NCI-H82 treated with DMSO at 0.1 percent for 48 hours (cell line): ENCODE measurements at regions not wholly inside any gene's neighbourhood (a gene's known extent, or its start where the extent isn't known, plus 50 kb on each side); places are given as distances from the start of the nearest gene placed in this dataset.
"Not testable (repeated sequence)": the region's sequence is repeated elsewhere in the genome, so short reads cannot be mapped to it uniquely, and the experiment has no call there.

Experiments used
- DNase-seq: peaks from one replicate; lab custom pipeline; 2025; ENCODE audit not compliant: unreplicated experiment; lab: John Stamatoyannopoulos, UW

DNA sequence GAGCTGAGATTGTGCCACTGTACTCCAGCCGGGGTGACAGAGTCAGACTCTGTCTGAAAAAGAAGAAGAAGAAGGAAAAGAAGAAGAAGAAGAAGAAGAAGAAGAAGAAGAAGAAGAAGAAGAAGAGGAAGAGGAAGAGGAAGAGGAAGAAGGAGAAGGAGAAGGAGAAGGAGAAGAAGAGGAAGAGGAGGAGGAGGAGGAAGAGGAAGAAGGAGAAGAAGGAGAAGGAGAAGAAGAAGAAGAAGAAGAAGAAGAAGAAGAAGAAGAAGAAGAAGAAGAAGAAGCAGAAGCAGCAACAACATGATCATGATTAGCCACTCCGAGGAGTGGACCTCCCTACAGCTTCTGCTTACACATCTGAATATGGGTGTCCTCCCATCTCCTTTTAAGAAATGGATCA, 100.6 kb upstream of the GATA6 start:
- not testable (repeated sequence) for DNase-seq

DNA sequence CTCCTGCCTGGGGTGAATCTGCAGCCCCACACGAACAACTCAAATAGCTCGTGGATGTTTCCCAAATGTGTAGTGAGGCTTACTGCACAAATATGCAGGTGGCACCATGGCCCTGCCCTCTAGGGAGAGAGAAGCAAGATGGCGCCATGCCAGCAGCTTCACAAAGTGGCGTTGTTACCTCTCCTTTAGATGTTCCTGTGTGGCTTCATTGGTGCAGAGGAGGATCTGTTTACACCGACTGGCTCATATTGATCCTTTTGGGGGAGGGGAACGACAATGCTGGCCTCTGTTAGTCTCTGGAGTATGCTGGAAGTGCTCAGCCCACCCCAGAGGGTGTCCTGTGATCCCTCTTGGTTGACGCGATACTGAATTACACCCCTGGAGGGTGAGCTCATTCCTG, 99.5 kb upstream of the GATA6 start:
- DNase-seq, result no peak

DNA sequence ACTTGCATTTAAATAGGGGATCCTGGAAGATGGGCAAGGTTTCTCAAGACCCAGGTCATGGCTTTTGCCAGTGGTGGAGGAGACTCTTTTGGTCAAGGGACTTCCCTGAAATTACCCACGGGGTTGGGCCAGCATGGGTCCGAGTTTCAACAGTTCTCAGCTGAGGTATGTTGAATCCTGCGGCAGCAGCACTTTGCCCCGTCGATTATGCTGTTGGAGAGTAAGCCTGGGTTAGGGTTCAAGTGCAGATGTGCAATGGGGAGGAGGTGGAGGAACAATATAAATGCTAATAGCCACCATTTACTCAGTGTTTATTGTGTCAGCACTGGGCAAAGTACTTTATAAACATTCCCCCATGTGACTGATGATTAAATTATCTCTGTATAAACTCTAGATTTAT, 96.0 kb upstream of the GATA6 start:
- no peak for DNase-seq

DNA sequence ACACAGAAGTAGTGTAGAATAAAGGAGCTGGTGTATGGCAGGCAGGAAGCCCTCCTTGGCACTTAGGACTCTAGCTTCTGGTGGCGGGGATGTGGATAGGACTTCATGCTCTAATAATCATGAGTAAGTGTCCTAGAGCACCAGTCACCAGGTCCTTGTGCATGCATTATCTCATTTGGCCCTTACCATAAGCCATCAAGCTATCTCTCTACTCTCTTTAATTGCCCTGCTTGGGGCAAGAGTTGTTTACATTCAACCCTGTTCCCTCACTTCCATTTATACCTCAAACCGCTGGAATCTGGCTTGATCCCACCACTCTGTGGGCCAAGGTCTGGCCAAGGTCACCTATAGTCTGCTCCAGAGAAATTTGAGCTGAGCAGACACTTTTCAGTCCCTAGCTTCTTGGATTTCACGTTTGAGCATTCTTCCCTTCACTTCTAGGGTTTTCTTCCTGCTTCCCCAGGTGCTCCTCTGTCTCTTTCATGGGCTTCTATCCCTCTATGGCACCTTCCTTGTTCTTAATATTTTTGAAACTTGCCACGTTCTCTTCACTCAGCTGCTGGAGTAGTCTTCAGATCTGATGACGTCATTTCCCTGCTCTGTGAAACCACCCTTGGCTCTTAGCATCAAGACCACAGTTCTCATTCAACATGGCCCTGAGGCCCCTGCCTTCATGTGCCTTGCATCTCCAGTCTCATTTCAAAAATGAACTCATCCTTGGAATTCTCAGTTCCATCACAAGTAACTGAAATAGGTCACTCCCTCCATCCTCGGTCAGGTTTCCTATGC, 94.9 kb upstream of the GATA6 start:
- DNase-seq, result no peak

DNA sequence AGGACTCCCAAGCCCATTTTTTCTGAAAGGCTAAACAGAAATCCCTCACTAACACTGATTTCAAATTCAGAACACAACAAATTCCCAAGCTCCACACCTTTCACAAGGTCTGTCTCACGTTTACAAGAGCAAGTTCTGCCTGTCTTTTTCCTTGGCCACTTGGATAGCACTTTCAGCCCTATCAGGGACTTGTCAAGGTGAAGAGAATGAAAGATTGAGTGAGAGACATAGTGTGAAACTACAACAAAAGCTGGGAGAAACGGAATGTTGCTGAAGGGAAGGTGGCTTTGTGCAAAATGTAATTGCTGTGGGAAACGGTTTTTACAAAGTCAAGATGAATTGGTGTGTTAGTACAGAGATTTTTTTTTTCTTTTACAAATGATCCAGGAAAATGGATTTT, 89.4 kb upstream of the GATA6 start:
- DNase-seq, result no peak

DNA sequence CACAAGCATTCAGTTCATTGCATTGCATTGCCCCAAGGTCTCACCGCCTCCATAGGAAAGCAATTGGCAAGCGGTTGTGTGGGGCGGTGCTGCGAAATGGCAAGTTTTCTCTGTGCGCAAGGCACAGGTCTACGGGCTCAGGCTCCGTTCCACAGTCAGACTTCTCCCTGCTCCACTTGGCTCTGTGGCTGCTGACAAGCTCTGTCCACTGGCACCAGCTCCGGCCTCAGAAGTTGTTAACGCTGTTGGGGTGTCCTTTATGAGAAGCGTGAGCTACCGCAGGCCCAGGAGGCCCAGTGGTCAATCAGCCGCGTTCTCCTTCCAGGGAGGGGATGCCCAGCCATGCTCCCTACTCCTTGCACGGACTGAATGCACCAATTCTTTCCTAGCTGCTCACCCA, 87.0 kb upstream of the GATA6 start:
- no peak for DNase-seq

DNA sequence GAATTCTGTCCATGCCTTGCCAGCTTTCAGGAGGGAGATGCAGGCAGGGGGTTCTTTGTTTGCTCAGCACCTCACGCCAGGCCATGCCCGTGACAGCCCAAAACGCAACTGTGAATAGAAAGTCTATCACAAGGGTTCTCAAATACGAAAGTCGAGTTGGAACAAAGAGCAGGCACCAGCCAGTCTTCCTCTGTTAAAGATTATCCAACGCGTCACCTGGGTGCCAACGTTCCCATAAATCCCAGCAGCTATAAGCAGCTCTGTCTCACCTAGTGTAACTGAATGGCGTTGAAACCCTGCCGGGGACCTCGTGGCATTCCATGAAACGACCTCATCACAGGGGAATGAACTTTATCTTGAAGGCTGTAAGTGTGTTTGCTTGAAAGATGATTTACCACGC, 84.8 kb upstream of the GATA6 start:
- no peak for DNase-seq

DNA sequence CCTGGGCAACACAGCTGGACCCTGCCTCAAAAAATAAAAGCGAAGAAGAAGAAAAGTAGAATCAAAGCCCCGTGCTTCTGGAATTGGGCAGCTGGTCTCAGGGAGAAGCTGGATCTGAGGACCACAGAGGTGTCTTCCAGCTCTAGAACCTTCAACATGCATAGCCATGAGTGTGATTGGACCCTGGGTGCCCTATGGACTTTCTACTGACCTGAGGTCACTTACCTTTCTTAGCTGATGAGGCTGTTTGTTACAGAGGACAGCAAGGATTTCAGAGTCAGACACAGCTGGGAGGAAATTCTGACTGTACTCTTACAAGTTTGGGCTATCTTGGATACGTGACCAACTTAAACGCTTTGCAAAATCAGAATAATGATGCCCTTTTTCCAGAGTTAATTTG, 82.4 kb upstream of the GATA6 start:
- DNase-seq, result no peak

DNA sequence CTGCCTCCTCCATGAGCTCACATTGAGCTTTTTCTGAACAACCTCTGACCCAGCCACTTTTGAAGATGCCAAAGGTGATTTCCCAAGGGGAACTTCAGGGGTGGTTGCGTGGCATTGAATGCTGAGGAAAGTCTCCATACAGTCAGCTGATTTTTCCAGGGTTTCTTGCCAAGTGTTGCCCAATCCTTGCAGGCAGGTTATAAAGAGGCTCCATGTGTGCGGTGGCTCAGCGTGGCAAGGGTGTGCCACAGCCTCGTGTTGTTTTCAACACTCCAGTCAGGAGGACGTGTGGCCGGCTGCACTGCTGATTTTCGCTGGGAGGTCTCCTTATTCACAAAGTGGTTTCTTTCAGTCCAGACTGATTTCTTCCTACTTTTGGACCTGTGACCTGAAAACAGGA, 81.4 kb upstream of the GATA6 start:
- no peak for DNase-seq

DNA sequence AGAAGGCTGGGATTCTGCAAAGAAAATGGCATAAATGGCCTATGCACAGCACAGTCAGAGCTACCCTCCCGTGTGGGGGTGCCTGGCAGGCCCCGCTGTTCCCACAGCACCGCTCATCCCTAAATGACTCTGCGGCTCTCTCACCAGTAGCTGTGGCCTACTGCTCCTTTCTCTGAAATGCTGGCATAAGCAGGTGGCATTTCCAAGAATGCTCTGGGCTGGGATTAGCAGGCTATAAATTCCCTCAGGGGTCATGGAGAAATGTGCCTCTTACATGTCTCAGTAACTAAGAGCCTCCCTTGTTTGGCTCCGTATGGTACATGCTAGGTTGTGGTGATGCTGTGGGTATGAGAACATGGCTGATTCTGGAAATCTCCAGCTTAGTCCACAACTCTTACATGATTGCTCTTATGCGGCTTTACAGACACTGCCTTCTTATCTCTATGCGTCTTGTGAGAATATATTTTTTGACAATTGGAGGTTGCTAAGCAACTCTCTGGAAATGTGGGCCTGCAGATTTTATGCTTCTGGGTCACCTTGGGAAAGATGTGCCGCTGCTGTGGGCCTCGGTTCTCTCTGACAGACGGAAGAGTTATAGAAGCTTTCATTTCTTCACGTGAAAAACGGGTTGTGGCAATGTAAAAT, 80.3 kb upstream of the GATA6 start:
- DNase-seq, result peak; percentile 16

DNA sequence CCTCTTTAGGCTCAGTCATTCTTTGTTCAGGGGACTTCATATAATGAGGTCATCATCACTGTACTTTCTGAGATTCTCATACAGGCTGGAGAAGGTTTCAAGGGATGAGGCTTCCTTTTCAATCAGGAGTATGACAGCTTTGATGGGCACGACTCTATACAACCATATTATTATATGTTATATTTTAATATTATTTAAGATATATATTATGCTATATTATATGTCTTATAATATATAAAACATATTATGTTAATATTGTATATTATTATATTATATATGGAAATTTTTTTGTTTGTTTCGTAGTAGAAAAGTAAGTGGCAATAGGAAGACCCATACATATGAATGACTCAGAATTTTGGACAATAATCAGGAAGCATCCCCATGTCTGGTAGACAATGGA, 78.0 kb upstream of the GATA6 start:
- DNase-seq, result no peak

DNA sequence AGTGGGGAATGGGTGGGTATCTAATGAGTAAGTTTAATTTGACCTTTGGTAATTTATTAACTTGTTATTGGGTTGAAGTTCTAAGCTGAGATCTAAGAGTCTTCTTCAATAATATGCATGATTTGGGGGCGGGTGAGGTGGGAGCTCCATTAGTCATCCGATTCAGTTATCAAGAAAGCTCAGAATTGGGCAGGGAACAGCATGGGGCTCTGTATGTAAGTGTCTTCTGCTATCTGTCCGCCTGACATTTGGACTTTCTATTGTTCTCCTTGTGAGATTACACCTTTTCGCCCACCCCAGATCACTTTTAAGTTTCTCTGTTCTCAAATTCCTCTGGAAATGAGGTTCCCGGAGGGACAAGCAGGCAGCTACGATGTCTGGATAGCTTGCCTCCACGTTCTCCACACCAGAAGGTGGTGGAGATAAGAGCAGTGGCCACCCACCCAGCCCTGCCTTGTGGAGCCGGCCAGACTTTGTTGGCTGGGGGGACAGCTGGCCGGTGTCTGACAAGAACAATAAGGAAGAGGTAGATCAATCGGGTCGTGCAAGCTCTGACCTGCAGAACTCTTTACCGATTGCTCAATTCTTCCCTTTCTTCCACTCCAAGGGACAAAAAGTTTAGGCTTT, 75.5 kb upstream of the GATA6 start:
- no peak for DNase-seq

DNA sequence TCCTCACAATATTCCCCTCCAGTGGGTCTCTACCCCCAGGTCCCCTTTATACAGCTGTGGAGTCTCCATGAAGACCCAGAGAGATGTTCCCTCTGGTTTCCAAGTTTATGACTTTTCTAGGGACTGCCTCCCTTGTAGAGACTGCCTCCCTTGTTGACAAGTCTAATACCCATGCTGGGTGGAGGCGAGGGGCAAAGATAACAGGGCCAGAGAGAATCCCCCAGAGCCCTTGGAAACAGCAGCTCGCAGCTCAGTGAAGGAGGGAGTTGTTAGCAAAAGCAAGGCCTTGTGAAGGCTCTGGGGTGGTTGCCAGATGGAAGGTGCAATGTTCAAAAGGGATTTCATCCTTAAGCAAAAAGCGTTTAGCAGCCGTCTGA, 75.0 kb upstream of the GATA6 start:
- peak; percentile 48 for DNase-seq

DNA sequence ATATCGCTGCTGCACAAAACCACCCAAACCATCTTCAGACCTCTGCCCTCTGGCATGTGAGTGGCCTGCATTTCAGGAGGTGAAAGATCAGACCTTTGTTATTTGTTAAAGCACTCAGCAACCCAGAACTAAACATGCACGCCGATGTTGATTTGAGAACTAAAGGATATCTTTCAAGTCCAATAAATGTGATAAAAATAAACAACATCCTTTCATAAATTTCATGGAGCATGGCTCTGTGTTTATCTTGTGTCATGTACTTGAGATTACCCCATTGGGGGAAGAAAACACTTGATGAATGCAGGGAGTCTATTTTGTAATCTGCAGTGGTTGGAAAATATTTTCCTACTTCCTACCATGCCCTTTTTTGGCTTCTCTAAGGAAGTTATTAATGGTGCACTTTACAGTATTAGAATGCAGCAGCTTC, 70.8 kb upstream of the GATA6 start:
- DNase-seq, result no peak

DNA sequence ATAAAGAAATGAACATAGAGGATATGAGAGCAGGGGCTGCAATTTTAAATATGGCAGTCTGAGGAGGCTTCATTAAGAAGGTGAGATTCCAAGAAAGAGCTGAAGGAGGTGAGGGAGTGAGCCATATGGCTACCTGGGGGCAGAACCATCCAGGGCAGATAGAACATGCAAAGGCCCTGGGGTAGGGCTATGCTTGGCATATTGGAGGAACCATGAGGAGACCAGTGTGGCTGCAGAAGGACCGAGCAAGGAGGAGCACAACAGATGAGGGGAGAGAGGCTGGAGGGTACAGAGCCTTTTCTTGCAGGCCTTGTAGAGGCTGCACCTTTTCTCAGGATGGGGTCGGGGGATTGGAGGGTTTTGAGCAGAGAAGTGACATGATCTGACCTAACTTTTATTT, 69.5 kb upstream of the GATA6 start:
- DNase-seq, result no peak

DNA sequence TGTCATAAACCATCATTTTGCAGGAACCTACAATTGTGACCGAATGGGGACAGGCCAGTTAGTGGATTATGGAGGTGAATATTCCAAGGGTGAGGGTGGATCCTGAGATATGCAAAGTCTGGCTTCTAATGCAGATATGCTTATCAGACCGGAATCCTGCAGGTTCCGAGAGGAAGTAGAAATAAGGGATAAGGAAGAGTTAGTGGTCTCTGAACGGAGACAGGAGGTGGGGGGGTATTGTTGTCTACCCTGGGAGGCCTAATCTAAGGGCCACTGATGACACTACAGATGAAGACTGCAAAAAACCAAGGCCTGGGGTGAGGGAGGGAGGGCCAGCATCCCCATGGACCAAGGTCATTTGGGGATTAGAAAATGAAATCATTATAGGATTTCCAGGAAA, 67.7 kb upstream of the GATA6 start:
- no peak for DNase-seq

DNA sequence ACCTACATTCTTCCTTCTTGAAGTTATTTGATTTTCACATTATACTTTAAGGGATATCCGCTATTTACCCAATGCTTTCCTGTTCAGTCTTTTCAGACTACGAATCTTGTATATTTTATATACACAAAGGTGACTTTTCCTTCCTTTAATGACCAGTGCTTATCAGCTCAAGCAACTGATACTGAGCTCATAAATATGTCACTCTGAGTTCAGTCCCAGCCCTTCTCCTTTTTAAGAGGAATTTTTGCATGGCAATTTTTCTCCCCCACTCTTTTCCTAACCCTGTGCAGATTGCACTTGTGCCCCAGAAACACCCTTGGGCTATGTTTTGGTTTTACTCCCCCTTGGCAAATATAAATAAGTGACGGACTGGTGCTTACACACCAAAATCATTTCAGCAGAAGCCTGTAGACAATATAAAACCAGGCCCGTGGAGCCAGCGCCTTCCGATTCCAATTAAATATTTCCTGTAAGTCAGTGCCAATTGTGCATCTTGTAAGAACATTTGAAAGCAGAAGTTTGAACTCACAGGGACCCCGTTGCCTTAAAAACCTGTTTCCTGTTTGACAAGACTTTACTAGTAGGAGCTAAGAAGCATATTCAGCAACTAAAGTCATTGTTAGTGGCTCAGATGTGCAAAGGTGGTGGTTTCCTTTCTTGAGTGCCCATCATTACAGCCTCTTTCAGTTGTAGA, 66.3 kb upstream of the GATA6 start:
- no peak for DNase-seq

DNA sequence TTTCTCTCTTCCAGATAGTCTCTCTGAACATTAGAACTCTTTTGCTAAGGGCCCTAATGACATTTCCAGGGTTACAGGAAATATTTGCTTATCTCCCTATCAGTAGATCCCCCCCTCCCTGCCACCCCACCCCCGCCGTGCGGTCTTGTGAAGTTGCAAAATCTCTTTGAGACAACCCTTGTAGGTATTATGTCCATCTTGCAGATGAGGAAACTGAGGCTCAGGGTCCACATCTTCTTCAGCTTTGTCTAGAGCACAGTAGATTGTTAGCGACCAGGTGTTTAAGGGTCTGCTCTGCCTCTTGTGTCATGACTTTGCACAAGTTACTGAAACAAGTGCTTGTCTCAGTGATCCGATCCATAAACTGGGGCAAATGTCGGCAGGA, 65.8 kb upstream of the GATA6 start:
- no peak for DNase-seq

DNA sequence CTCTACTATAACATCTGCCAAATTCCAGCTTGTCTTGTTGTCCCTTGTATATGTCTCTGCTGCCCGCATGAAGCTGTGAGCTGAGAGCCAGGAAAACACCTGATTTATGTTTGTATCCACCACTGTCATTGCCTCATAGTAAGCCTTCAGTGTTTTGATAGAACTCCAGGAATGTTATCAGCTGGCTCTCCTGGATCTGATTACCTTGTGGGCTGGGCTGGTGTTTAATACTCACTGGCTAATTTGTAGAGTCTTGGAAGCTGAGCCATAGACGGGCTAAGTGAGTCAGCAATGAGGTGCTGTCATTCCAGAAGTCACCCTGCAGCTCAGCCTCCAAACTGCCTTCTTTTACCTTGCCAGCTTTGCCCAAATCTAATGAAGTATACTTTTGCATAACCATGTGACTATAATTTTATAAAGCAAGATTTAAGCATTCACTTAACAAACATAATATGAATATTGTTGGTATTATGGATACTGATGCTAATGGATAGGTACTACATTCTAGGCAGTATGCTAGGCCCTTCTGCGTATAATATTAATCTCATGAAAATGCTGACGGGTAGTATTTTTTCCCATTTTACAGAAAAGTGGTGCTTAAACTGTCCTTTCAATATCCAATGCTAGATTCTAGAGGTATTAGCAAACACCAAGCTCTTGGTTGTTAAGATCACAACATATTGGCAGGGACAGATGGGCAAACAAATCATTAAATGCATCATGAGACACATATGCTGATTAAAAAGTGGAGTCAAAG, 62.7 kb upstream of the GATA6 start:
- DNase-seq, result peak; percentile 41

DNA sequence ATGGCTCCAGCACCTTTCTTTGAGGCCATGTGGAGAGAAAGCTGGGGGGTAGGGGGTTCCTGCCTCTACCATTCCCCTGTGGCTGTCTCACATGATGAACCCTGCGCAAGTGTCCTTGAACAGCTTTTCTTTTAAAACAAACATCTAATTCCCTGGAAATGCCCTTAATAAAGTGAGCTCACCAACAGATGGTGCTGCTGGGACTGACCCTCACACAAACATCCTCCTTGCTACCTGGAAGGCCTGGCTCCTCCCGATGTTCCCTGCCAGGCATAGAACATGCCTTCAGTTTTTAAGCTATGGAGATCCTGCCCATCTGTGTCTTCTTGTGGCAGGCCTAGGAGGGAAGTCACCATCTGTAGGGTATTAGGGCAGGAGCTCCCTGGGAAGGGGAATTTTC, 60.7 kb upstream of the GATA6 start:
- DNase-seq, result peak; percentile 42

DNA sequence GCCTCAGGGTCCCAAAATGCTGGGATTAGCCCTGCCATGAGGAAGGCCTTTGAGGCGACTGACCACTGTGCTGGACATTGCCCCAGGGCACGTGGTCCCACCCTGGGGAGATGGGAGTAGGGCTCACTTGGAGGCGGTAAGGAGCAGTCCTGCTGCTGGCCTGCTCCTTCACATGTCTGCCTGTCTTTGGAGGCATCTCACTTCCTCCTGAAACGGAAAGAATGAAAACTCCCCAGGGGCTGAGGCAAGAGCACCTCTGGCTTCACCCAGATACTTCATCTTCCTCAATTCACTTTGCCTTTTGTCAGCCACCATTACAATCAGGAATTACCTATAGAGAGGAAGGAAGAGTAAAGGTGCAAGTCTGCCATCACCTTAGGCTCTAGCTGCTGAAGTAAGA, 59.9 kb upstream of the GATA6 start:
- DNase-seq, result no peak
